ENCODE measurements at regions not wholly inside any gene's neighbourhood (a gene's known extent, or its start where the extent isn't known, plus 50 kb on each side); places are given as distances from the start of the nearest gene placed in this dataset.

DNA sequence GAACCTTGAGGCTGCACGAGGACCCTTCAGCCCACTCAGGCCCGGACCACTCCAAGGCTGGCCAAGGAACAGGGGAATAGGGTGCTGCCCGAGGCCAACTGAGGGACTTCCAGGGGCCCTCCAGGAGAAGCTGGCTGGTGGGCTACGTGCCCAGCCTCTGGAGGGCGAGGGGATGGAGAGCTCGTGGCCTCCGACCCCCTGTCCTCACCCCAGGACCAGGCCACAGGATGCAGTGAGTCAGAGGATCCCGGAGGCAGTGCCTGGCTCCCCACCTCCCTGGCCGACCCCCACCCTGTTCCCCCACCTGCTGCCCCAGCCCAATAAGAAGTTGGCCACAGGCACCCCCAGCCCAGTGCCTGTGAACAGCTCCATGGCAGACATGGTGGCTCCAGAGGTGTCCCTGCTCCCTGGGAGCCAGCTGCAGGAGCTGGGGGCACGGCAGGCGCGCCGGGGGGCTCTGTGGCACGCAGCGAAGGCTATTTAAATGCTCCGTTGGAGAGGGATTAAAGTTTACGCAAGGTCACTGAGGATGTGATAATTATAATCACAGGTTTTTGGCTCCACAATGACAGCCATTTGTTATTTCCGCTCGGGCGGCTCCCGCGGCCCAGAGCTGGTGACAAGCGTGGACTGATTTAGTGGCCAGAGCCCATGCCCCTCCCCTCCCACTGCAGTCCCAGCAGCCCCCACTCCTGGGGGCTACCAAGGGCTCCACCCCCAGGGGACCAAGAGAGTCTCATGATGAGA, 95.7 kb upstream of the NKX1-1 start:
- TF ChIP-seq GATA2 (IDR thresholded peaks at IDR 0.05; ENCODE audit: low read depth, low read length) (no peak), GATA3 (IDR thresholded peaks at IDR 0.05; ENCODE audit: low read depth, low read length) (no peak)

DNA sequence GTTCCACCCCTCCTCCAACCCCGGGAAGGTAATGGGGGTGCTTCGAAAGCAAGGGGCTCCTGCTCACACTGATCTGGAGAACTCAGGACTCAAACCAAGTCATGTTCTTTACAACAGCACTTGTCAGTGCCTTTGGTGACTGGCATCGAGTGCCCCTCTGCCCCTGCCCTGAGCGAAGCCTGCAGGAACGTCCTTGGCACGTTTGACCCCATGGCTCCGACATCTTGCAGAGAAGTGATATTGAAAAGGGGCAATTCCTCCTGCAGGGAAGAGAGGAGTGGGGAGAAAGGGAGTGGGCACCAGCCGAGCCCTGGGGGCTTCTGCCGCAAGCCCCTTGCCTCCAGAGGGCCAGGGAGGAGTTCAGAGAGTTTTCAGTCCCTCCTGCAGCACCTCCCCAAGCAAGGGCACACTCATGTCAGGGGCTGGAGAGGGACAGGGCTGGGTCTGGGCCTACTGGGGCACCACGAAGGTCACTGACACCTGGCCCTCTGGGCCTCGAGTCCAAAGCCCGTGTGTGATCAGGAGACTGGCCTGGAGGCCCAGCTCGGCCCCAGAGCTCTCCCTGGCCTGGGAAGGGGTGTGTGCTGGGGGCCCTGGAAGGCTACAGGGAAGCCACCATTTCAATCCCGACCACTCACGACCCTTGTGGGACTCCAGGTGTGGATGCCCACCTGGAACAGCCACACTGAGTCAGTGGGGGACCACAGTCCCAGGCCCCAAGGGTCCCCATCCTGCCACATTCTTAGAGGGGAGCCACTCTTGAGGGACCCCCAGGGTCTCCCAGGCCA, 94.9 kb upstream of the NKX1-1 start:
- TF ChIP-seq GATA3 (IDR thresholded peaks at IDR 0.05; ENCODE audit: low read depth, low read length) (no peak), GATA2 (IDR thresholded peaks at IDR 0.05; ENCODE audit: low read depth, low read length) (no peak)

DNA sequence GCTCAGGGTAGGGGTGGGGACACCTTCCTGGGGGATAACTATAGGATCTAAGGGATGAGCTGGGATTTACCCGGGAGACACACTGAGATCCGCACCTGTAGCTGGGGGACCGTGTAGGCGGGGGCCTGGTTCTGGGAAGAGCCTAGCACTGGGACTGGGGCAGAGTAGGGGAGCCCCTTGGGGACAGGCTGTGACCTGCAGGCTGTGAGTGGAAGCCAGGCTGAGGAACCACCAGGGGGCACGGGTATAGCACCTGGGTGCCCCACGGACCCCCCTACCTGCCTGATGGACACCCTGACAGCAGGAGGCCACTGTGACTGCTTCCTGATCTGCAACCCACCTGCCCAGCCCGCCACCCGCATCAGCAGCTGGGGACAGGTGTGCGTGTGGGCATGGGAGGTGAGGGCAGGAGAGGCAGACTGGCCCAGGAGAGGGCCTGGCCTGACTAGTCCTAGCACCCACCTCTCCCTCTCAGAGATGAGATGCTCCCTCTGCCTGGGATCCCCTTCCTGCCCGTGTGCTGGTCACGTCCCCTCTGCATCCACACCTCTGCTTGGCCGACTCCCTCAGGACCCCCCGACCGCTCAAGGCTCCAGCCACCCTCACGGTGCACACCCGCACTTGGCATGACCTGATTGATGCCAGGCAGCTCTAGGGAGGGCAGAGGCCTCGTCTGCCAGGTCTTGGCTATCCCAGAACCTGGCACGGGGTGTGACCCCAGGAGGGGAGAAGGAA, 94.2 kb upstream of the NKX1-1 start:
- no peak for TF ChIP-seq GATA3 (IDR thresholded peaks at IDR 0.05; ENCODE audit: low read depth, low read length)
- TF ChIP-seq GATA2 (IDR thresholded peaks at IDR 0.05; ENCODE audit: low read depth, low read length): no peak

DNA sequence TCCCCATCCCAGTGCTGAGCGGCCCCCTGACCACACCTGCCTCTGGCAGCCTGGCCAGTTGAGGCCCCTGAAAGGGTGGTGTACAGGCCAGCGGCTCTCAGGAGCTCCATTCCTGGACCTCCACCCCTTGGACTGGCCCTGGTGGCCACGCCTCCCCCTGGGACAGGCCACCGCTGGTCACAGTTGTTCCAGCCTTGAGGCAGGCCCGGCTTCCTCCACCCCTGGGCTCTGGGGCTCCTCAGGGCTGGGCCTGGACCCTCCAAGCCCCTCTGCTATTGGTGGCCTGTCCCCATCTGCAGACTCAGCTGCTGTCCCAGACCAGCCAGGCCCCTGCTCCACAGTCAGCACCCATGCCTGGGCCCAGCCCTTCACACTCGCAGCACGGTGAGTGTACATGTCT, 93.2 kb upstream of the NKX1-1 start:
- TF ChIP-seq GATA3 (IDR thresholded peaks at IDR 0.05; ENCODE audit: low read depth, low read length) (no peak), GATA2 (IDR thresholded peaks at IDR 0.05; ENCODE audit: low read depth, low read length) (no peak)

DNA sequence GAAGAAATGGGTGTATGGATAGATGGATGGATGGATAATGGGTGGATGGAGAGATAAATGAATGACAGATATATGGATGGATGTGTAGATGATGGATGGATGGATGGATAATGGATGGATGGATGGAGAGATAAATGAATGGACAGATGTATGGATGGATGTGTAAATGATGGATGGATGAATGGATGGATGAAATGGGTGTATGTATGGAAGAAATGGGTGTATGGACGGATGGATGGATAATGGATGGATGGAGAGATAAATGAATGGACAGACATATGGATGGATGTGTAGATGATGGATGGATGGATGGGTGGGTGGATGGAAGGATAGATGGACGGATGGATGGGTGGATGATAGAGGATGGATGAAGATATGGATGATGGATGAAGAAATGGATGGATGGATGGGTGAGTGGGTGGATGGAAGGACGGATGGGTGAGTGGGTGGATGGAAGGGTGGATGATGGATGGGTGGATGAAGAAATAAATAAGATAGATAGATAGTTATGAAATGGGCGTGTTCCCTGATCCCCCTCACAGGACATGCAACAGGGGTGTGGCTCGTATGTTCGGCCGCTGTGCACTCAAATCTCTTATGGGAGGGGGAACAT, 91.1 kb upstream of the NKX1-1 start:
- TF ChIP-seq GATA3 (IDR thresholded peaks at IDR 0.05; ENCODE audit: low read depth, low read length): no peak
- TF ChIP-seq GATA2 (IDR thresholded peaks at IDR 0.05; ENCODE audit: low read depth, low read length): no peak

DNA sequence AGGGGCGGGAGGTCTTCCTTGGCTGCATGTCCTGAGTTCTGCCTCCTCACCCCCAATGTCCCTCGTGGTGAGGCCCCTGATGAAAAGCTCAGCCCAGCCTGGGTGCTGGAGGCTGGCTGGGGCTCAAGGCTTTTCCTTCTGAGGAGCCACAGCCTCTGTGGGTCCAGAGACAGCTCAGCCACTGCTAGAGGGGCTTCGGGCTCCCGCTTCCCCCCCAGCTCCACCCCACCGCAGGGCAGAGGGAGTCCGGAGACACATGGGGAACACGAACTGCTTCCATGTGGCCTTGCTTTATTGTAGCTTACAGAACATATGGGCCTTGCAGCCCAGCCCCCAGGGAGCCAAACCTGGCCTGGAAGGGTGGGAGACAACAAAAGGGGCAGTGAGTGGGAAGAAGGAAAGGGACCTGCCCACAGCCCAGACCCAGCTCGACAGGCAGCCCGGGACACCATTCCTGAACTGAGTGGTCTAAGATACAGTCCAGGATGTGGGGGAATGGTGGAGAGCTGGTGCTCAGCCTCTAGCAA, 89.9 kb upstream of the NKX1-1 start:
- TF ChIP-seq GATA2 (IDR thresholded peaks at IDR 0.05; ENCODE audit: low read depth, low read length): no peak
- no peak for TF ChIP-seq GATA3 (IDR thresholded peaks at IDR 0.05; ENCODE audit: low read depth, low read length)

DNA sequence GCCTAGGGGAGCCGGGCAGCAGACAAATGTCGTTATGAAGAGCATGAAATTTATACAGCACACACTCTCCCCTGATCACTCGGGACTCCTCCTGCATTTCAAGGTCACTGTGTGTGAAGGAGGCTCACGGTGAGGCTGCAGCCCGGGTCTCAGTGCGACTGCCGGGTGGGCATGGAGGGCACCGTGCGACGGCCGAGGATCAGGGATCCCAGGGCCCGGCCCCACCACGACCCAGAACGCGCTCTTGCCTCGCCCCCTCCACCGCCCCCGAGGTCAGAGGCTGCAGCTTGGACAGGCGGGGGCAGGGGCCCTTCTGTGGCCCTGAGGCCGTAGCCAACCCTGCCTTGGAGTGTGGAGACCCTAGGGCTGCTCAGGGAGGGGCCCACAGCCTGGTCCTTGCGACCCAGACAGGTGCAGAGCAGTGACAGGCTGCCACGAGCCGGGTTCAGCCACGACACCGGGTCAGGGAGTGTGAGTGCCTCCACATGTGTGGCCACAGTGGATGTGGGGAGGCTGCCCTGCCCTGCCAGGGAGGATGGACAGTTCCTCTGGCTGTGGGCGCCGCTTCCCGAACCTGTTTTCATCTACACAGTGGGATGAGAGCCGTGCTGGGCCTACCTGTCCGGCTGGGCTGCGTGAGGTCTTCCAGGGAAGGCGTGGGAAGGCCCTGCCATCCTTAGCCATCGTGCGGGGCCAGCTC, 89.3 kb upstream of the NKX1-1 start:
- no peak for TF ChIP-seq GATA3 (IDR thresholded peaks at IDR 0.05; ENCODE audit: low read depth, low read length)
- TF ChIP-seq GATA2 (IDR thresholded peaks at IDR 0.05; ENCODE audit: low read depth, low read length): no peak

DNA sequence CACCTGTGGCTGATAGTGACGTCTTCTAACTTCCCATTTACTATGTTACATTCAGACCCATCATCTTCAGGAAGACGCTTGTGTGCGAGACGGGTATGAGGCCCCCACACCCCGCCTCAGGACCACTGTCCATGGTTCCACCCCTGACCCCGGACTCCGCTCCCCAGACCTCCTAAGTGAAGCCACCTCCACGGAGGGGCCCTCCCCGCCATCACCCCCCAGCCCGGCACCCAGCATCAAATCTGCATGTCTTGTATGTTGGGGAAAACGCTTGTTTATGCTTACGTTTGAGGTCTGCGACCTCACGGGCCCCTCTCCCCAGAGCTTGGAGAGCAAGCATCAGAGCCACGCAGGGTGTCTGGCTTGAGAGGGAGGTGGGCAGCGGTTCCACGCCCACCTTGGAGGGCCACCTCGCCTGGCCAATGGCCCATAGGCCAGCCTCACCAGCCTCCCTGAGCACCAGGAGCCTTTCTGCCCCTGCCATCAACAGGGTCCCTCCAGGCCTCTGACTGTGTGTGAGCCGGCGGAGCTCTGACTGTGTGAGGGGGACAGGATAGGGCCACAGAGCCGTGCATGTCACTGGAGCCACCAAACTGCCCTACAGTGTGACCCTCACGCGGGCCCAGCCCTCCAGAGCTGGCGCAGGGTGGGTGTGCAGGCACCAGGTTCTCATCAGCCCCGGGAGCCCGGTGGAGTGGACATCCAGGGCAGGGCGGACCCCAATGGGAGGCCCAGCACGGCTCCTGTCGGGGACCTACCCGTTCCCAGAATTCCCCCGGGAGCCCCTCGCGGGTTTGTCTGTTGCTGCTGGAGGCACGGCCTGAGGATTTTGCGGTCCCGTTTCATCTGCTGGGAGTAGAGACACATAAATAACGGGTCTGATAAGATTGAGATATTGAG, 88.4 kb upstream of the NKX1-1 start:
- TF ChIP-seq GATA2 (IDR thresholded peaks at IDR 0.05; ENCODE audit: low read depth, low read length) (no peak), GATA3 (IDR thresholded peaks at IDR 0.05; ENCODE audit: low read depth, low read length) (no peak)

DNA sequence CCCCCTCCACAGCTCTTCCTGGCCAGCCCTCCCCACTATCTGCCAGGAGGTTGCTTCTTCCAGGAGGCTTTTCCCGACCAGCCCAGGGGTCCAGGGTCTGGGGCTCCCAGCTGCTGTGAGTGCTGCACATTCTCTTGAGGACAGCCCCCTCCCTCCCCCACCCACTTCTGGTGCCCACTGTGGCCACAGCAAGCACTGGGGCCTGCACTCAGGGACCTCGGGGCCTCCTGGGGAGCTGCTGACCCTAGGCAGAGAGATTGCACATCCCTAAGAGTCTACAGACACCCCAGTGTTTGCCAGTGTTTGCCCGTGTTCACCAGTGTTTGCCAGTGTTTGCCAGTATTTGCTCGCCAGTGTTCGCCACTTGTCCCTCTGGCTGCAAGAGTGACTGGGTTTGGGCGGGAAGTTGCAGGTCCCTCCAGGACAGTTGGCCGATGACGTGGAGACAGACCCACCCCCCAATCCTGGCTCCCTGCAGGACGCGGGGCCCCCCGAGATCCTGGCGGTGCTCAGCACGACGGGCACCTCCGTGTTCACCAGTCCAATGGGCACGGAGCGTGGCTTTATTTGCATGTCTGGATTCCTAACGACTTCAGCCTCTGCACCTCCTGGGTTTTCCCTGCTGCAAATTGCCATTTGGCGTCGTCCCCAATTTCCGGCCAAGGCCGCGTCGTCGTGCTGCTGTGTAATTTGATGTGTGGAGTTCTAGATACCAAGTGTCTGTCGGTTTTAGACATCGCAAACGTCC, 87.5 kb upstream of the NKX1-1 start:
- TF ChIP-seq GATA2 (IDR thresholded peaks at IDR 0.05; ENCODE audit: low read depth, low read length) (no peak), GATA3 (IDR thresholded peaks at IDR 0.05; ENCODE audit: low read depth, low read length) (no peak)

DNA sequence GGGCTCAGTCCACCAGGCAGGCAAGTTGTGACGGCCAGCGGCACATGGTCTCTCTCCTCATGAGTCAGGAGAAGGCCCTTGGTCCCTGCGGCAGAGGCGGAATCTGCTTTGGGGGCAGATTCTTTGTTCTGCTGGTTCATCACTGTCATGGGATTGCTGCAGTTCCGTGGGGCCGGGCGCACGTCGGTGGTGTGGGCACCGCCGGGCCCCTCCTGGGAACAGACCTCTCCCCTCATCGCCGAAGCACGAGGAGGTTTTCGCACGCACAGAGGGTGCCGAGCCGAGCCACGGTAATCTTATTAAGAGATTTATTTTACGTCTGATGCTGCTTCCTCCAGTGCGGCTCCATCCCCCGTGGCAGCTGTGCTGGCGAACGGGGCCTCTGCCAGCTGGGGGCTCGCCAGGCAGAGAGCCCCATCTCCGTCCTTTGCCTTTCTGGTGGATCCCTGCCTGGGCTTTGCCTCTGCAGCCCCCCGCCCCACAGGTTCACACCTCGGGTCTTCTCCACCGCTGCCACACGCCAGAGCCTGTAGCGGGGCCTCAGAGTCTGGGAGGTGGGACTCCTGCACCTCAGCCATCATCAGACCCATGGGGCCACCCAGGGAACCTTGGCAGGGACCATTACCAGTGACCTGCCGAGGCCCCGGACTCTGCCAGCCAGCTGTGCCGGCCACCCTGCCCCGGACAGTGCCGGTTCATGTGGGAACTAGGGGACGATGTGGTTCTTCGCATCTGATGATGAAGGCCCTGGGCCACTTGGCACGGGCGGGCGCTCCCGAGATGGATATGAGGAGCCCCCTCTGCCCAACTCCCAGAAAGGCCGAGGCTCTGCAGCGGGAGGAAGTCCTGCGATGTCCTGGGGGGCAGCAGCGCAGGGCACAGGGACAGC, 86.7 kb upstream of the NKX1-1 start:
- TF ChIP-seq GATA3 (IDR thresholded peaks at IDR 0.05; ENCODE audit: low read depth, low read length): no peak
- TF ChIP-seq GATA2 (IDR thresholded peaks at IDR 0.05; ENCODE audit: low read depth, low read length): no peak

DNA sequence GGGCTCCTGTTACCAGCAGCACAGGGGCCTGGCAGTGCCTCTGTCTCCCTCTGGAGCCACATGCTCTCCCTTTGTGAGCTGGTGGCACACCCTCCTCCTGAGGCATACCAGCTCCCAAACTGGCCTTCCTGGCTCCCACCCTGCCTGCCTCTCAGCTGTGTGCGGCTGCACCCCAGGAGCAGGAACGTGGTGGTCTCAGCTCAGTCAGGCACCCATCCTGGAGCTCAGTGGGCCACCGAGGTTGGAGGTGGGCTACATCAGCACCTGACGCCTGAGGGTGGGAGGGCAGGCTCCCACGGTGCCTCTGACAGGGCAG, 85.9 kb upstream of the NKX1-1 start:
- TF ChIP-seq GATA3 (IDR thresholded peaks at IDR 0.05; ENCODE audit: low read depth, low read length) (no peak), GATA2 (IDR thresholded peaks at IDR 0.05; ENCODE audit: low read depth, low read length) (no peak)

Data from SH-SY5Y (cell line).